ENCODE measurements at regions not wholly inside any gene's neighbourhood (a gene's known extent, or its start where the extent isn't known, plus 50 kb on each side); places are given as distances from the start of the nearest gene placed in this dataset.
"Not testable (repeated sequence)": the region's sequence is repeated elsewhere in the genome, so short reads cannot be mapped to it uniquely, and the experiment has no call there.

DNA sequence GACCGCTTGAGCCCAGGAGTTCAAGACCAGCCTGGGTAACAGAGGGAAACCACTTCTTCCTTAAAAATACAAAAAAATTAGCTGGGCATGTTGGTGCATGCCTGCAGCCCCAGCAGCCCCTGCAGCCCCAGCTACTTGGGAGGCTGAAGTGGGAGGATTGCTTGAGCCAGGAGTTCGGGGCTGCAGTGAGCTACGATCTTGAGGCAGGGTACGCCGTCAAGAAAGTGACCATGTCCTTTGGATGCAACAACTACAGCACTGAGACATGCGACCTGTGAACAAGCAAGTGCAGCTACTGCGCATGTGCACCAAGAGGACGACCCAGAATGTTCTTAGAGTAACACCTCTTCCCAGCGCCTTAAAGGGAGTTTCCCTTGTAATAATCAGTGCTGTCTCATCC, 66.6 kb upstream of the ZNF479 start:
- no peak overlapping the region for H3K27ac ChIP-seq
- TF ChIP-seq ZFX (IDR thresholded peaks at IDR 0.05; ENCODE audit: borderline replicate concordance), result no peak
- TF ChIP-seq, protein P1, sequence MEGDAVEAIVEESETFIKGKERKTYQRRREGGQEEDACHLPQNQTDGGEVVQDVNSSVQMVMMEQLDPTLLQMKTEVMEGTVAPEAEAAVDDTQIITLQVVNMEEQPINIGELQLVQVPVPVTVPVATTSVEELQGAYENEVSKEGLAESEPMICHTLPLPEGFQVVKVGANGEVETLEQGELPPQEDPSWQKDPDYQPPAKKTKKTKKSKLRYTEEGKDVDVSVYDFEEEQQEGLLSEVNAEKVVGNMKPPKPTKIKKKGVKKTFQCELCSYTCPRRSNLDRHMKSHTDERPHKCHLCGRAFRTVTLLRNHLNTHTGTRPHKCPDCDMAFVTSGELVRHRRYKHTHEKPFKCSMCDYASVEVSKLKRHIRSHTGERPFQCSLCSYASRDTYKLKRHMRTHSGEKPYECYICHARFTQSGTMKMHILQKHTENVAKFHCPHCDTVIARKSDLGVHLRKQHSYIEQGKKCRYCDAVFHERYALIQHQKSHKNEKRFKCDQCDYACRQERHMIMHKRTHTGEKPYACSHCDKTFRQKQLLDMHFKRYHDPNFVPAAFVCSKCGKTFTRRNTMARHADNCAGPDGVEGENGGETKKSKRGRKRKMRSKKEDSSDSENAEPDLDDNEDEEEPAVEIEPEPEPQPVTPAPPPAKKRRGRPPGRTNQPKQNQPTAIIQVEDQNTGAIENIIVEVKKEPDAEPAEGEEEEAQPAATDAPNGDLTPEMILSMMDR (IDR thresholded peaks at IDR 0.05), result no peak

DNA sequence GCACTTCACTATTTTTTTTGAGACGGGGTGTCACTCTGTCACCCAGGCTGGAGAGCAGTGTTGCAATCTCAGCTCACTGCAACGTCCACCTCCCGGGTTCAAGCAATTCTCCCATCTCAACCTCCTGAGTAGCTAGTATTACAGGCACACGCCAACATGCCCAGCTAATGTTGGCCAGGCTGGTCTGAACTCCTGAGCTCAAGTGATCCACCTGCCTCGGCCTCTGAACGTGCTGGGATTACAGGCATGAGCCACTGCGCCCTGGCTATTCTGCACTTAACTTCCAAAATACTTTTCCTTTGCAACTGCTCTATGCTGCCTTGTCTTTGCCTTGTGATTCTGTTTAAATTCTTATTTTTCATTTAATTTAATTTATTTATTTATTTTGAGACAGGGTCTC, 67.0 kb upstream of the ZNF479 start:
- no peak overlapping the region for H3K27ac ChIP-seq
- TF ChIP-seq, protein P1 (IDR thresholded peaks at IDR 0.05), result no peak
- TF ChIP-seq ZFX (IDR thresholded peaks at IDR 0.05; ENCODE audit: borderline replicate concordance), result no peak

DNA sequence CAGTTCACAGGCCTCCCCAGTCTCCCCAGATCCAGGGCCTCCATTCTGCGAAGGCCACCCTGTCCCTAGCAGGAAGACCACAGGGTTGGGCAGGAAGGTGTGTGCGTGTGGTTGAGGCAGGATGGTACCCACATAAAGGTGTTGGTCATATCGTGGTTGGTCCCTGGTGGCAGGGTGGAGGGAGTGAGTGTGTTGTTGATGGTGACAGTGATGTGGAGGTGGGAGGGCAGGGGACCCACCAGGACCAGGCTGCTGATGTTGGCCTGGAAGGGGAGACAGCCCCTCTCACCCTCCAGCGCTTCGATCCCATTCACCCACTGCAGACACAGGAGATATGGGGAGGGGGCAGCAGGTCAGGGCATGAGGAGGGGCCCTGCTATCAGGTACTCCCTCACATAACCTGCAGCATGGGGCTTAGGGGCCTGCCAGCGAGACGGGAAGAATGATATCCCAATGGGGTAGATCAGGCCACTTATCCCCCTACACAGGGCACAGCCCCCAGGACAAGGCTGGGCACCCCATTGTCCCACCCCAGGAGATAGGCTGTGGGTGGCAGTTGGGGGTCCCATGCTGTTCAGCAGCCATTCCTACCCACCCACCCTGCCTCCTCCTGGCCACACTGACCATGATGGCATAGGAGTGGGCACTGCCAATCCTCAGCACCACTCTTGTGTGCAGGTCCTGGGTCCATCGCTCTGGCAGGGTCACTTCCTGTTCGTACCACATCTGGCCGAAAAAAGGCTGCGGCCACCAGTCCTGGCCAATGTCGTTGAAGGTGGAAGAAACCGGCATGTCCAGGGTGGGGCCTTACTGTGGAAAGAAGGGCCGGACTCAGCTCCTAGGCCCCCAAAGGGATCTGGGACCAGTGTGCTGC, 69.0 kb upstream of the ZNF479 start:
- no peak overlapping the region for H3K27ac ChIP-seq
- TF ChIP-seq, protein P1 (IDR thresholded peaks at IDR 0.05), result no peak
- TF ChIP-seq ZFX (IDR thresholded peaks at IDR 0.05; ENCODE audit: borderline replicate concordance), result no peak

DNA sequence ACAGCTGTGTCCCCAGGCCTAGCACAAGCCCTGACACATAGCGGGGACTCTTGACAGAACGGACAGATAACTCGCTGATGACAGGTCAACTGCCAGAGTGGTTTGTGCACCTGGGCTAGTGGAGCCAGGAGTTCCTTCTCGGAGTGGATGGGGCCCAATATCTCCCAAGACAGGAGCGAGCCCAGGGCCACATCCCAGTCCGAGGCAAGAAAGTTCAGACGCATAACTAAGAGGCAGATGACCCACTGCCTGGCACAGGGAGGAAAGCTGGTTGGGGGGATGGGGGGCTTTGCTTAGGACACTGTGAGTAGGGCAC, 69.6 kb upstream of the ZNF479 start:
- H3K27ac ChIP-seq, result no peak overlapping the region
- no peak for TF ChIP-seq ZFX (IDR thresholded peaks at IDR 0.05; ENCODE audit: borderline replicate concordance)
- TF ChIP-seq, protein P1 (IDR thresholded peaks at IDR 0.05), result no peak

DNA sequence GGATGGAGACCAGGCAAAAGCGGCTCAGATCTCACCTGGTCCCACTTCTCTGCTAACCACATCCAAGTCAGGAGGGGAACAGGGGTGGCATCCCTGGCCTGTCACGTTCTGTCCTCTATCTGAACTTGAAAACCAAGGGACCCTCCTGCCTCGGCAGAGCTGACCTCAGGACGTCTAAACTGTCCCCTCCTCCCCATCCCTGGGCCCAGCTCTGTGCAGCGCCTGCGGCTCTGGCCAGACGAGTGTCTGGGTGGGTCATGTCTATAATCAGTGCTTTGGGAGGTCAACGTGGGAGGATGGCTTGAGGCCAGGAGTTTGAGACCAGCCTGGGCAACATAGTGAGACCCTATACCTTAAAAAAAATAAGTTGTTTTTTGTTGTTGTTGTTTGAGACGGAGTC, 70.0 kb upstream of the ZNF479 start:
- TF ChIP-seq, protein P1 (IDR thresholded peaks at IDR 0.05), result no peak
- TF ChIP-seq ZFX (IDR thresholded peaks at IDR 0.05; ENCODE audit: borderline replicate concordance), result no peak
- no peak overlapping the region for H3K27ac ChIP-seq

DNA sequence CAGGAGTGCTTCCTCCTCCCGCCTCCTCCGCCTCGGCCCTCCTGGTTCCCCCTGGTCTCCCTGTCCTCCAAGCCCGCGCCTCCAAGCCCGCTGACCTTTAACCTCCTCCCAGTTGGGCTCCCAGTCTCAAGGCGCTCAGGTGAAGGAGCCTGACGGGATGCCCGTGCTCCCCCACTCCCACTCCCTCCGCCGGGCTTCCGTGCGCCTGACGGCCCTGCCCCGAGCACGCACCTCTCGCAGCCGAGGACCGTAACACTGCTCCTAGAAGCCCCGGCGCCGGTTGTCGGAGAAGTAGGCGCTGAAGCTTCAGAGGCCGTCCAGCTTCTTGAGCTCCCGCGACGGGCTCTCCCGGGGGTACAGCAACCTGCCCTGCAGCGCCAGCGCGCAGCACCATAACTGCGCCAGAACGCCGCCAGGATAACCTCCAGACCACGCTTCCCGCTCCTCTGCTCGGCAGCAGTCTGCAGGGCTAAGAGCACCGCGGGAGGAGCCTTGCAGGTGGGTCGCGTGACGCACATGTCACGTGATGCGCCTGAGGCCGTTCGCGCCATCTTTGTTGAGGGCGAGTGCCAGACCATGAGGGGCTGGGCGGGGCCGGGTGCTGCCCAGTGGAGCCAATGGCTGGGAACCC, 71.0 kb upstream of the ZNF479 start:
- H3K27ac ChIP-seq, result no peak overlapping the region
- no peak for TF ChIP-seq ZFX (IDR thresholded peaks at IDR 0.05; ENCODE audit: borderline replicate concordance)
- TF ChIP-seq, protein P1 (IDR thresholded peaks at IDR 0.05), result no peak

DNA sequence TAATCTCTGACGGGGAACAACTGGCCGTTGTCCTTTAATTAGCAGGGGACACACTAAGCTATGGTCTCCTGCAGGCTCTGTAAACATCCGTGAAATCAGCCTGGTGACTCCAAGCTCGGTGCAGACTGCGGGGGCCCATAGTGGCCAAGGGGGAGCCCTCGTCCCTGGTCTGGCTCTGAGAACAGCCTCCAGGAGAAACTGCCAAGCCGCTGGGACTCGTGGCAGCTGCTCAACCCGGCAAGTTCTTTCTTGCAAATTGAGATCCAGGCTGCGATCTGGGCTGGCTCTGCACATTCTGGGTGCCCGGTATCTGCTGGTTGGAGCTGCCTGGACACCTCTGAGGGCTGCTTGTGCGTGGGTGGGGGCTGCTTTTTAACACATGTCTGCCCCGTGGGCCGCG, 71.6 kb upstream of the ZNF479 start:
- H3K27ac ChIP-seq, result not testable (repeated sequence)
